Omental fat pad (tissue), 3 donors: ENCODE measurements at regions not wholly inside any gene's neighbourhood (a gene's known extent, or its start where the extent isn't known, plus 50 kb on each side); places are given as distances from the start of the nearest gene placed in this dataset.
A peak's percentile ranks its signal among the peaks of the same experiment; 100 is the strongest.

Source experiments
- ATAC-seq: fragments of 150-250 bp; one replicate; pipeline ENCODE4 v1.9.1; 2016; ENCODE audit warnings: mild to moderate bottlenecking, moderate library complexity; ENCODE audit not compliant: low FRiP score
- DNase-seq: peaks from one replicate; pipeline ENCODE4 v3.0.0-alpha.2; 2019; ENCODE audit warnings: low spot score
- CTCF ChIP-seq, 3 donors: fragments of 450-650 bp; IDR thresholded peaks; one replicate each; pipeline ENCODE4 v1.5.1; 2016 to 2017; ENCODE audit warnings: antibody characterized with exemption in 3 of 3, mild to moderate bottlenecking in 3 of 3, moderate library complexity in 2 of 3

DNA sequence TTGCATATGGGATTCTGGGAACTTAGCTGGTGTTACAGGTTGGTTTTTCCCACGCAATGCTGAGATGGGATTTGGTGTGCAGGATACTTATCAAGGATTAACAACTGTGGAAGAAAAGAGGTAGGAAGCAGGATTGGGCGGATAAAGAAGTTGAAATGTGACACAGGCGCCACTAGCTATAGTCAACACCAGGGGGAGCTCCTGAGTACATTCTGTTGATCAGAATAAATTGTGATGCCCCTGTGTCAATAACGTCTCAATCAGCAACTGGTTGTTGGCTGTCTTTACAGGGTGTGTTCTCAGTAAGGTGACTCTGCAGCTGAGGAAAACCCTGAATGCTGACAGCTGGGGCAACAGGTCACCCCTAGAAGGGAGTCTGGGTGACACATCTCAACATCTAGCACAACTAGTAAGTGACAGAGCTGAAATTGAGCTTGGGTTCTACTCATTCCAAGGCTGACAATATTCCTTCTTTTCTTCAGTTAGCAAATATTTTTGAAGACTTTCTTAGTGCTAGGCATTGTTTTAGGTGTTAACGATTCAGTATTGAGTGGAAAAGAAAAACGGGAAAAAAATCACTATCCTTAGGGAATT, 143.0 kb downstream of the ARL6IP6 start:
- ATAC-seq, result no peak
- TF ChIP-seq CTCF (IDR thresholded peaks at IDR 0.05), result no peak

GRCh38 chr2:152858594-152859265, 140.3 kb downstream of the ARL6IP6 start:
- DNase-seq (no peak), ATAC-seq (no peak)
- no peak for TF ChIP-seq CTCF (IDR thresholded peaks at IDR 0.05)

More for the DNA sequence above, 143.0 kb downstream of the ARL6IP6 start:
- no peak for DNase-seq

- DNase-seq (no peak), ATAC-seq (no peak)
- no peak for TF ChIP-seq CTCF (IDR thresholded peaks at IDR 0.05)
Measured at GRCh38 chr2:152846697-152847470, 128.5 kb downstream of the ARL6IP6 start.

- TF ChIP-seq CTCF (IDR thresholded peaks at IDR 0.05), result no peak
- no peak for DNase-seq
- no peak for ATAC-seq
Measured at GRCh38 chr2:152835674-152836073, 117.3 kb downstream of the ARL6IP6 start.

GRCh38 chr2:152827944-152828343, 109.5 kb downstream of the ARL6IP6 start:
- ATAC-seq (no peak), DNase-seq (no peak)
- TF ChIP-seq CTCF (IDR thresholded peaks at IDR 0.05), result no peak

- TF ChIP-seq CTCF (IDR thresholded peaks at IDR 0.05), result no peak
- DNase-seq (no peak), ATAC-seq (peak; percentile 31)
Measured at GRCh38 chr2:152826581-152827279, 108.3 kb downstream of the ARL6IP6 start.
